Cardiac fibroblast (primary cell): ENCODE measurements at regions not wholly inside any gene's neighbourhood (a gene's known extent, or its start where the extent isn't known, plus 50 kb on each side); places are given as distances from the start of the nearest gene placed in this dataset.

Experiments
- DNase-seq, 2 donors: peaks; one replicate each; pipeline versions ENCODE4 v3.0.0 to v3.0.0-alpha.2; 2010; ENCODE audit warnings: low read depth in 2 of 2
- H3K4me3 ChIP-seq, 2 donors: replicated peaks in 1 of 2; 1 replicate in 1 of 2; 2 replicates in 1 of 2; pipeline ENCODE4 v1.5.1; 2011; ENCODE audit warnings: low read depth in 2 of 2, low read length in 2 of 2, mild to moderate bottlenecking in 2 of 2, moderate library complexity in 1 of 2
- TF ChIP-seq, protein P1 (sequence below): IDR thresholded peaks from one replicate; pipeline ENCODE4 v1.5.1; 2011; ENCODE audit warnings: low read depth, mild to moderate bottlenecking, low read length, inconsistent platforms

DNA sequence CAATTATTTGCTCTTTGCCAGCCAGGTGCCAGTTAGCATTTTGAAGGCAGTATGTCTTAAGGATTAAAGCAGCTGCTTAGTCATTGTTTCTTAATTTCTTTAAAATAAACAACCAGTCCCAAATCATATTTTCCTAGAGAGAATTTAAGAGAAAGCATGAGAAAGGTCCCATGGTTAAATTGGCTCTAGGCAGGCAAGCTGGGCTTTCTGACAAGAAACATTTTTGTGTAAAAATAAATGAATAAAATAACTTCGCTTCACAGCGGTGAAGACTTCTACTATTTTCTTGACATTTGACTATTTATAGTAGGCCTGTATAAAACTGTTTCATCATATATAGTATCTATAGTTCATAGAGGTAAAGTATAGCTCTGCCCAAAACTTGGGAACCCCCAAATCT, 617.7 kb upstream of the C9orf72 start:
- TF ChIP-seq, protein P1, sequence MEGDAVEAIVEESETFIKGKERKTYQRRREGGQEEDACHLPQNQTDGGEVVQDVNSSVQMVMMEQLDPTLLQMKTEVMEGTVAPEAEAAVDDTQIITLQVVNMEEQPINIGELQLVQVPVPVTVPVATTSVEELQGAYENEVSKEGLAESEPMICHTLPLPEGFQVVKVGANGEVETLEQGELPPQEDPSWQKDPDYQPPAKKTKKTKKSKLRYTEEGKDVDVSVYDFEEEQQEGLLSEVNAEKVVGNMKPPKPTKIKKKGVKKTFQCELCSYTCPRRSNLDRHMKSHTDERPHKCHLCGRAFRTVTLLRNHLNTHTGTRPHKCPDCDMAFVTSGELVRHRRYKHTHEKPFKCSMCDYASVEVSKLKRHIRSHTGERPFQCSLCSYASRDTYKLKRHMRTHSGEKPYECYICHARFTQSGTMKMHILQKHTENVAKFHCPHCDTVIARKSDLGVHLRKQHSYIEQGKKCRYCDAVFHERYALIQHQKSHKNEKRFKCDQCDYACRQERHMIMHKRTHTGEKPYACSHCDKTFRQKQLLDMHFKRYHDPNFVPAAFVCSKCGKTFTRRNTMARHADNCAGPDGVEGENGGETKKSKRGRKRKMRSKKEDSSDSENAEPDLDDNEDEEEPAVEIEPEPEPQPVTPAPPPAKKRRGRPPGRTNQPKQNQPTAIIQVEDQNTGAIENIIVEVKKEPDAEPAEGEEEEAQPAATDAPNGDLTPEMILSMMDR = no peak
- no peak overlapping the region for H3K4me3 ChIP-seq
- DNase-seq = no peak

DNA sequence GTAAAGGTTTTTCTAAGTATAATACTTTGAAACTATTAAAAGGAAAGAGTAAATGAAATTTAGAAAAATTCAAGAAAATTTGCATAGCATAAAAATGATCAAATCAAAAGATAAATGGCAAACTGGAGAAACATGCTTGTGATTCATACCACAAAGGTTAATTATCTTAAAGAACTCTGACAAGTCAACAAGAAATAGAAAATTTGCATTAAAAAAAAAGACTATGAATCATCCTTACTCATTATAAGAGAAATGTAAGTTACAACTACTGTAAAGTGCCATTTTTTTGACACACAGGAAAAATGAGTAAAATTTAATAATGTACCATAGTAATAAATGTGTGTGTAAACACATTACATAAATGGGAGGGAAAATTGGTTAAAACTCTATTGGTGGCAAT, 624.4 kb upstream of the C9orf72 start:
- TF ChIP-seq, protein P1 = no peak
- no peak overlapping the region for H3K4me3 ChIP-seq
- DNase-seq = no peak

DNA sequence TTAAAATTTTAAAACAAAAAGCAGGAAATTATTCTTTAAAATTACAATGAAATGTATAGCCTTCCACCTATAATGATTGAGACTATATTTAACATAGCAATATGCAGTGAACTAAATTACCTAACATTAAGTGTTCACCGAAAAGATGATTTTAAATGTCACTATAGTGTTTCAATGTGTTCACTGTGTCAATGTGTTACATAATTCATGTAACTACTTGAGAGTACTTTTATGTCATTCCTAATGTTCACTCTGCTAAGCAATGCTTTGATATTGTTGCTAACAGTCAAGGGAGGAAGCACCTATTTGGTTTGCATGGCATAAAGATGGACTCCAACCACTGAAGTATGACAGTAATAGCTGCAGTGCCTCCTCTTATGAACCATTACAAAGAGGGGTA, 629.8 kb upstream of the C9orf72 start:
- no peak overlapping the region for H3K4me3 ChIP-seq
- TF ChIP-seq, protein P1 = no peak
- DNase-seq = no peak

DNA sequence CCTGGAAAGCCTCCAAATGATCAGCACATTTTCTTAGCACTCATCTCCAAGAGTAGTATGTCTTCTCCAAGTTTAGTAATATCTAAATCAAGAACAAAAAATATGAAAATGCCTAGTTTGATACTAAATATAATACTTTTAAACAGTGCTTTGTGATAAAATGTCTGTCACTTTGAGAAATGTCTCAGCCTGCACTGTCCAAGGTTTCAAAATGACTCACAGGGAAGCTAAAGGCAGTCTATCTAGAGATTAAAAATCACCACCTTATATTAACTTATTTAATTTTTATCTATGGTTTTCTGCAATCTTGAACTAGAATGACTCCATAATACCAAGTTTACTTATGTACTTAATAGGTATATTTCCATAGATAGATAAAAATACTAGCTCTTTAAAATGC, 633.0 kb upstream of the C9orf72 start:
- TF ChIP-seq, protein P1 = no peak
- no peak for DNase-seq
- H3K4me3 ChIP-seq = no peak overlapping the region

DNA sequence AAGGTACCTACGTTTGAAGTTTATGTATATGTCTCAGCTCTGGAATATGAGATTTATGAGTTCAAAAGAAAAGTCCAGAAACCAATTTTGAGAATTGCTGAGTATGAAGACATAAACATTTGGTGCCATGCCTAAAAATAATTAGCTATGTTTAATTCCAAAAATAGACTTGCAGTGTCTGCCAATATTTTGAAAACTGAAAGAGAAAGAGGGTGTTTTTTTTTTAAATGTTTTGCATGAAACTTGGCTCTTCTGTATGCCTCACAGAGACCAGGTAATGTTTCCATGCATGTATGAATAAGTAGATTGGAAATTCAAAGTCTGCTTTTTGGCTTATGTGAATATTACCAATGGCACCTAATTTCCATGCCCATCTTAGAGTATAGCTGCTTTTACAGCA, 634.4 kb upstream of the C9orf72 start:
- H3K4me3 ChIP-seq = no peak overlapping the region
- TF ChIP-seq, protein P1 = no peak
- no peak for DNase-seq

DNA sequence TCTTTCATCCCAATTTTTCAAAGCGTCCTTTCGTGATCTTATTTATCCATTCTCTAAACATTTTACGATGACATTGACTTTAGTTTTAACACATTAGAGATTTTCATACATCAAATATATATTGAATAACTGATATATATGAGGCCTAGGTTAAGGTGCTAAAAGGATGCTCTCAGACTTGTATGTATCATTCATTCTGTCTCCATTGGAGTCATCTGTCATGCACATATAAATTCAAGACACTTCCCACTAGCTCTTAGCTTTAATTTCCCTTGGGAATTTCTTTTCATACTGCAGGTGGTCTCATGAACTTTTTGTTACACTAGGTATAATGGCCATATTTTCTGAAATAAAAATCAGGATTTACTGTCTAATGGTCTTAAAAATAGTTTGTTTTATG, 635.8 kb upstream of the C9orf72 start:
- TF ChIP-seq, protein P1 = no peak
- DNase-seq = no peak
- H3K4me3 ChIP-seq = no peak overlapping the region

DNA sequence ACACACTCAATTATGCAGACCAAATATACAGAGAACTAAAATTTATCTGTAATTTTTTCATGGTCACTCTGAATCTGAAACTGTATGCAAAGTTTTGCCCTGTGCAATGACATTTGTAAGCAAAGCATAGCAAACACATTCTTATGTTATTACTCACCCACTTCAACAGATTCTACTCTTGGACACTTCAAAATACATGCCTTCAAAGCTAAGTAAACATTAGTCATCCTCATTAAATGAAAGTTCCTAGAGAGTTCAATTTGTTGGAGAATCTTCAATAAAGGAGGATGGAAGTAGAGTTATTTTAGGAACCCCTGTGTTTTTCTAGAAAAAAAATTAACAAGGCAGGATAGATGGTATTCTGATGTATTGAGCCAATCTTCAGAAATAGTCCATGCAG, 639.7 kb upstream of the C9orf72 start:
- TF ChIP-seq, protein P1 = no peak
- H3K4me3 ChIP-seq = no peak overlapping the region
- peak; percentile 23 to 50 for DNase-seq
